ENCODE measurements at regions not wholly inside any gene's neighbourhood (a gene's known extent, or its start where the extent isn't known, plus 50 kb on each side); places are given as distances from the start of the nearest gene placed in this dataset.
"Not testable (repeated sequence)": the region's sequence is repeated elsewhere in the genome, so short reads cannot be mapped to it uniquely, and the experiment has no call there.

DNA sequence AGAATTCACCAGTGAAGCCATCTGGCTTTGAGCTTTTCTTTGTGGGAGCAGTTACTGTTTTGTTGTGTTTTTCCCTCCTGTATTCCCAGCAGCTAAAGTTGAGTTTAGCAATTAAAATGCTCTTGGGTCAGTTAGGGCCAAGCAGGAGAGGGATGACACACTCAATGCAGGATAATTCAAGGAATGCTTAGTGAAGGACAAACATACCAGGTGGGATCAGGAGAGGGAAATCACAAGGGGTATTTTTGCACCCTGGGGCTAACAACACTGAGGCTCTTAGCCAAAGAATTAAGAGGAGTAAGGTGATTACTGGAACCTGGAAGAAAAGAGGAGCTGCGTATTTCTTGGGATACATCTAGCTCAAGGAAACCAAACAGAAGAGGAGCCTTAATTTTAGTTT is 82.4 kb upstream of the KCND2 start:
- TF ChIP-seq CTCF (conservative IDR thresholded peaks at IDR 0.05): no peak
- Mint-ChIP-seq H3K9me3 (no peaks in the 10 kb centered on the region), H3K27me3 (no peaks in the 10 kb centered on the region), H3K27ac (no peak overlapping the region), H3K4me3 (no peak overlapping the region), H3K36me3 (no peaks in the 10 kb centered on the region), H3K4me1 (ENCODE audit: unreplicated experiment) (no peaks in the 10 kb centered on the region)
- no peak for DNase-seq (ENCODE audit: extremely low spot score, unreplicated experiment)

DNA sequence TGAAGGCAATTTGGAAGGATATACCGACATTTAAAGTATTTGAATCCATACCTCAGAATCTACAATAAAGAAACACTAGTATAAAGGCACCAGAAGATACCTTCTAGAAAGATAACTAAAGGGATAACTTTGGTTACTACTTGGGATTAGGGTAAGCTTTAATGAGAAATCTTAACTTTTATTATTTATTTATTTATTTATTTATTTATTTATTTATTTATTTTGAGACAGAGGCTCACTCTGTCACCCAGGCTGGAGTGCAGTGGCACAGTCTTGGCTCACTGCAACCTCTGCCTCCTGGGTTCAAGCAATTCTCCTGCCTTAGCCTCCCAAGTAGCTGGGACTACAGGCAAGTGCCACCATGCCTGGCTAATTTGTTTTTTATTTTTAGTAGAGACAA is 81.6 kb upstream of the KCND2 start:
- not testable (repeated sequence) for H3K27me3 Mint-ChIP-seq; H3K36me3 Mint-ChIP-seq; H3K4me1 Mint-ChIP-seq (ENCODE audit: unreplicated experiment); H3K9me3 Mint-ChIP-seq; H3K27ac Mint-ChIP-seq; DNase-seq (ENCODE audit: extremely low spot score, unreplicated experiment); H3K4me3 Mint-ChIP-seq

- no peak for TF ChIP-seq CTCF (conservative IDR thresholded peaks at IDR 0.05)
- no peaks in the 10 kb centered on the region for H3K27me3 Mint-ChIP-seq
Observed at GRCh38 chr7:120201290-120201689, 71.7 kb upstream of the KCND2 start.

DNA sequence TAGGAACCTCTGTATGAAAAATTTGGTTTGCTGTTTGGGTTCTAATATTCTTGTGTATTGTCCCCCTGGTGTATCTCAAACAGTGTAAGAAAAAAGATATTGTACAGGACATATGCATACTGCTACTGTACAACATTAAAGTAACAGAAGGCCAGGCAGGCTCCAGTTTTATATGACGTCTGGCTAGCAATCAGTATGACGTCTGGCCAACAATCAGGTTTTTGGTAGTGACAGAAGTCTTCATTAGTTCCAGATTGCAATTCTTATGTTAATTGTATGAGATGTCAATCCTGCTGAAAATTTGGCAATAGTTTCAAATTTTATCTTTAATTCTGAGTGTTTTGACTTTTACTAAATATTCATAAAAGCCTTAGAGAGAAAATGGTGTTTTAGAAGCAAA is 67.9 kb upstream of the KCND2 start:
- H3K27me3 Mint-ChIP-seq: no peaks in the 10 kb centered on the region
- no peaks in the 10 kb centered on the region for H3K36me3 Mint-ChIP-seq
- H3K4me1 Mint-ChIP-seq (ENCODE audit: unreplicated experiment): no peaks in the 10 kb centered on the region
- no peak overlapping the region for H3K4me3 Mint-ChIP-seq
- DNase-seq (ENCODE audit: extremely low spot score, unreplicated experiment): no peak
- no peak for TF ChIP-seq CTCF (conservative IDR thresholded peaks at IDR 0.05)
- H3K9me3 Mint-ChIP-seq: no peaks in the 10 kb centered on the region
- no peak overlapping the region for H3K27ac Mint-ChIP-seq

More at GRCh38 chr7:120201290-120201689, 71.7 kb upstream of the KCND2 start:
- H3K4me3 Mint-ChIP-seq: no peak overlapping the region
- H3K27ac Mint-ChIP-seq: no peak overlapping the region
- H3K9me3 Mint-ChIP-seq: no peaks in the 10 kb centered on the region
- H3K4me1 Mint-ChIP-seq (ENCODE audit: unreplicated experiment): no peaks in the 10 kb centered on the region
- H3K36me3 Mint-ChIP-seq: no peaks in the 10 kb centered on the region
- DNase-seq (ENCODE audit: extremely low spot score, unreplicated experiment): no peak

- H3K27ac Mint-ChIP-seq: no peak overlapping the region
- no peaks in the 10 kb centered on the region for H3K36me3 Mint-ChIP-seq
- no peaks in the 10 kb centered on the region for H3K27me3 Mint-ChIP-seq
- no peaks in the 10 kb centered on the region for H3K4me1 Mint-ChIP-seq (ENCODE audit: unreplicated experiment)
- no peak for DNase-seq (ENCODE audit: extremely low spot score, unreplicated experiment)
- no peak for TF ChIP-seq CTCF (conservative IDR thresholded peaks at IDR 0.05)
- no peak overlapping the region for H3K4me3 Mint-ChIP-seq
- H3K9me3 Mint-ChIP-seq: no peaks in the 10 kb centered on the region
Observed at GRCh38 chr7:120207037-120207436, 65.9 kb upstream of the KCND2 start.

GRCh38 chr7:120215654-120216053 is 57.3 kb upstream of the KCND2 start:
- Mint-ChIP-seq H3K27ac (no peak overlapping the region), H3K4me3 (no peak overlapping the region), H3K36me3 (no peaks in the 10 kb centered on the region), H3K4me1 (ENCODE audit: unreplicated experiment) (no peaks in the 10 kb centered on the region), H3K27me3 (no peaks in the 10 kb centered on the region), H3K9me3 (no peaks in the 10 kb centered on the region)
- DNase-seq (ENCODE audit: extremely low spot score, unreplicated experiment): no peak
- no peak for TF ChIP-seq CTCF (conservative IDR thresholded peaks at IDR 0.05)
